Lung (tissue), 11 donors: ENCODE measurements at regions not wholly inside any gene's neighbourhood (a gene's known extent, or its start where the extent isn't known, plus 50 kb on each side); places are given as distances from the start of the nearest gene placed in this dataset.

ENCODE experiments used
- ATAC-seq: fragments of 200-7000 bp; cut with Tn5 transposase; one replicate; pipeline ENCODE4 v1.9.1; 2020; ENCODE audit warnings: moderate number of reproducible peaks; ENCODE audit not compliant: insufficient read depth, low FRiP score
- DNase-seq, 3 donors: peaks; one replicate each; pipeline ENCODE4 v3.0.0-alpha.2; 2013 to 2017
- H3K27ac ChIP-seq, 2 donors: one replicate each; pipeline ENCODE4 v1.5.1; 2013; ENCODE audit warnings: mild to moderate bottlenecking in 2 of 2, moderate library complexity in 2 of 2, control low read depth in 1 of 2, inconsistent platforms in 1 of 2, low read depth in 1 of 2, low read length in 1 of 2
- H3K27me3 ChIP-seq, 3 donors: one replicate each; pipeline ENCODE4 v1.5.1; 2013; ENCODE audit warnings: low read length in 2 of 3; ENCODE audit not compliant: control insufficient read depth in 3 of 3, insufficient read depth in 3 of 3
- H3K36me3 ChIP-seq, 4 donors: one replicate each; pipeline ENCODE4 v1.5.1; 2013; ENCODE audit warnings: low read length in 4 of 4, mild to moderate bottlenecking in 1 of 4, moderate library complexity in 1 of 4; ENCODE audit not compliant: control insufficient read depth in 4 of 4, insufficient read depth in 4 of 4
- H3K4me1 ChIP-seq, 5 donors: one replicate each; pipeline ENCODE4 v1.5.1; 2013; ENCODE audit warnings: low read length in 5 of 5, mild to moderate bottlenecking in 2 of 5, moderate library complexity in 1 of 5; ENCODE audit not compliant: control insufficient read depth in 5 of 5, insufficient read depth in 5 of 5
- H3K4me3 ChIP-seq: one replicate; pipeline ENCODE4 v1.5.1; 2013; ENCODE audit warnings: mild to moderate bottlenecking, control low read depth, moderate library complexity
- H3K9ac ChIP-seq, 2 donors: one replicate each; pipeline ENCODE4 v1.5.1; 2013; ENCODE audit warnings: low read length in 2 of 2, control low read depth in 1 of 2; ENCODE audit not compliant: insufficient read depth in 1 of 2
- H3K9me3 ChIP-seq, 4 donors: one replicate each; pipeline ENCODE4 v1.5.1; 2013; ENCODE audit warnings: low read length in 3 of 4, mild to moderate bottlenecking in 1 of 4, moderate library complexity in 1 of 4; ENCODE audit not compliant: control insufficient read depth in 4 of 4, insufficient read depth in 3 of 4
- CTCF ChIP-seq: IDR thresholded peaks from 2 replicates; pipeline ENCODE4 v1.5.1; 2012; ENCODE audit warnings: mild to moderate bottlenecking; ENCODE audit errors: control extremely low read depth, extremely low read depth
- WGBS, 2 donors: extraction: QIAGEN DNeasy Blood & Tissue Kit; methylation state at CpG; one replicate each; pipeline ENCODE4 v1.1.7; 2013; 5-methylcytosine and 5-hydroxymethylcytosine counted together
- donor health status: control.
- donor health status: control.
- donor health status: Bipolar disorder and iron deficiency.
- donor health status: healthy.
- donor health status: DM: yes; HTN: yes; CAD: no.

DNA sequence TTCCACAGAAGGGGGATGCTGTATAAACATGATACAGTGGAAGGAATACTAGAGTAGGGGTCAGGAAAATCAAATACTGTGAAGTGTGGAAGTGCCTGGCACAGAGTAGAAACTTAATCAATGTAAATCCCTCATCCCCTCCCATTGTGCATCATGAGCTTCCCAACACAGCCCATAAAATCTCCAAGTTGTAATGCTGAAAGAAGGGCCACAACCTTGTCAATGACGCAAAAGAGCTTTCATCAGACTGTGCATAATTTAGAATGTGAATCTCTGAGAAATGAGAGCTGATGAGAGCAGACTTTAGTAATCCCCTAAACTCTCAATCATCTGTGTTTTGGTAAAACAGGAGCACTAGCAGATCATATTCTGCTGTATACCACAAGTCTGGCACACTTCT lies 105.2 kb upstream of the IMMP2L start:
- Histone ChIP-seq H3K27ac (no peak overlapping the region), H3K9ac (no peak overlapping the region), H3K27me3 (no peaks in the 10 kb centered on the region), H3K9me3 (no peaks in the 10 kb centered on the region), H3K36me3 (no peaks in the 10 kb centered on the region), H3K4me1 (no peaks in the 10 kb centered on the region), H3K4me3 (no peak overlapping the region)
- DNase-seq (no peak), ATAC-seq (no peak)
- WGBS, 2 donors = 91% methylated on average over 1 of the region's 1 CpG
- no peak for TF ChIP-seq CTCF

DNA sequence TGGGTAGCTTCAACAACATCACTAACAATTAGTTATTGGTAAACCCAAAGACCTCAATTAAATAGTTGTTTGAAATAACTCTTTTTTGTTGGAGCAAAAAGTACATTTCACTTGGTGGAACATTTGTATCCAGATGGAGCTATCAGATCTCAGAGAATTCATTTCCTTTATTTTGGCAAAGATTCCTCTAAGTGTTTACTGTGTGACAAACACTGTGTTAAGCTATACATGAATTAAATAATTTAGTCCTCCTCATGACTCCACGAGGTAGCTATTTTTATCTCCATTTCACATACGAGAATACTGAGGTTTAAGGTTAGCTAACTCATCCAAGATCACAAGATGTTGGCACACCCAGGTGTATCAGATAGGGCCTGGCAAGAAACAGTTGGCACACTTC lies 104.0 kb upstream of the IMMP2L start:
- no peak for ATAC-seq
- no peaks in the 10 kb centered on the region for H3K36me3 ChIP-seq
- H3K9ac ChIP-seq = no peak overlapping the region
- H3K4me3 ChIP-seq = no peak overlapping the region
- H3K4me1 ChIP-seq = no peaks in the 10 kb centered on the region
- no peak overlapping the region for H3K27ac ChIP-seq
- no peaks in the 10 kb centered on the region for H3K27me3 ChIP-seq
- H3K9me3 ChIP-seq = no peaks in the 10 kb centered on the region
- WGBS, 2 donors = 40 to 67% methylated on average over 2 of the region's 2 CpGs
- TF ChIP-seq CTCF = no peak
- peak in 1 of 3 donors; percentile 16 for DNase-seq

GRCh38 chr7:111663771-111664170 lies 101.5 kb upstream of the IMMP2L start:
- Histone ChIP-seq H3K36me3 (no peaks in the 10 kb centered on the region), H3K9me3 (no peaks in the 10 kb centered on the region), H3K27ac (no peak overlapping the region), H3K9ac (no peak overlapping the region), H3K4me1 (no peaks in the 10 kb centered on the region), H3K27me3 (no peaks in the 10 kb centered on the region), H3K4me3 (no peak overlapping the region)
- no peak for TF ChIP-seq CTCF
- ATAC-seq (no peak), DNase-seq (no peak)

- ATAC-seq (no peak), DNase-seq (no peak)
- TF ChIP-seq CTCF = no peak
- no peak overlapping the region for H3K27ac ChIP-seq
- no peak overlapping the region for H3K9ac ChIP-seq
- H3K4me3 ChIP-seq = no peak overlapping the region
- no peaks in the 10 kb centered on the region for H3K9me3 ChIP-seq
- H3K4me1 ChIP-seq = no peaks in the 10 kb centered on the region
- 77 to 91% methylated on average over 2 of the region's 2 CpGs for WGBS, 2 donors
- H3K27me3 ChIP-seq = no peaks in the 10 kb centered on the region
- H3K36me3 ChIP-seq = no peaks in the 10 kb centered on the region
Measured at GRCh38 chr7:111662386-111662785, 100.1 kb upstream of the IMMP2L start.
